ENCODE measurements at regions not wholly inside any gene's neighbourhood (a gene's known extent, or its start where the extent isn't known, plus 50 kb on each side); places are given as distances from the start of the nearest gene placed in this dataset.

GRCh38 chr12:24297516-24297915 is 348.0 kb upstream of the SOX5 start:
- Histone ChIP-seq H2AFZ (no peak overlapping the region), H3K4me1 (no peaks in the 10 kb centered on the region), H3K9me3 (ENCODE audit: control insufficient read depth, low read length) (no peaks in the 10 kb centered on the region), H3K4me2 (ENCODE audit: low read length) (no peak overlapping the region), H3K27ac (no peak overlapping the region), H3K79me2 (no peaks in the 10 kb centered on the region), H3K4me3 (ENCODE audit: low read depth, low read length) (no peak overlapping the region), H3K9ac (no peak overlapping the region), H3K36me3 (ENCODE audit: control insufficient read depth, insufficient read depth, low read length) (no peaks in the 10 kb centered on the region), H3K27me3 (ENCODE audit: control insufficient read depth, insufficient read depth, low read length) (no peaks in the 10 kb centered on the region)
- no peak for TF ChIP-seq CTCF (IDR thresholded peaks at IDR 0.05)

- Histone ChIP-seq H3K36me3 (ENCODE audit: control insufficient read depth, insufficient read depth, low read length) (no peaks in the 10 kb centered on the region), H2AFZ (no peak overlapping the region), H3K27me3 (ENCODE audit: control insufficient read depth, insufficient read depth, low read length) (no peaks in the 10 kb centered on the region), H3K27ac (no peak overlapping the region), H3K4me3 (ENCODE audit: low read depth, low read length) (no peak overlapping the region), H3K4me2 (ENCODE audit: low read length) (no peak overlapping the region), H3K9me3 (ENCODE audit: control insufficient read depth, low read length) (no peaks in the 10 kb centered on the region), H3K9ac (no peak overlapping the region), H3K4me1 (no peaks in the 10 kb centered on the region), H3K79me2 (no peaks in the 10 kb centered on the region)
- no peak for TF ChIP-seq CTCF (IDR thresholded peaks at IDR 0.05)
These were observed 344.1 kb upstream of the SOX5 start for GRCh38 chr12:24293549-24293948.

- Histone ChIP-seq H3K4me3 (ENCODE audit: low read depth, low read length) (no peak overlapping the region), H3K36me3 (ENCODE audit: control insufficient read depth, insufficient read depth, low read length) (no peaks in the 10 kb centered on the region), H3K9me3 (ENCODE audit: control insufficient read depth, low read length) (no peaks in the 10 kb centered on the region), H3K27me3 (ENCODE audit: control insufficient read depth, insufficient read depth, low read length) (no peaks in the 10 kb centered on the region), H3K4me2 (ENCODE audit: low read length) (no peak overlapping the region), H3K27ac (no peak overlapping the region), H2AFZ (no peak overlapping the region), H3K79me2 (no peaks in the 10 kb centered on the region), H3K9ac (no peak overlapping the region), H3K4me1 (no peaks in the 10 kb centered on the region)
- no peak for TF ChIP-seq CTCF (IDR thresholded peaks at IDR 0.05)
These were observed 338.5 kb upstream of the SOX5 start for GRCh38 chr12:24287963-24288362.

GRCh38 chr12:24285448-24285847 is 336.0 kb upstream of the SOX5 start:
- H3K4me2 ChIP-seq (ENCODE audit: low read length), result no peak overlapping the region
- H3K4me3 ChIP-seq (ENCODE audit: low read depth, low read length), result no peak overlapping the region
- H3K9ac ChIP-seq, result no peak overlapping the region
- no peaks in the 10 kb centered on the region for H3K9me3 ChIP-seq (ENCODE audit: control insufficient read depth, low read length)
- TF ChIP-seq CTCF (IDR thresholded peaks at IDR 0.05), result no peak
- no peaks in the 10 kb centered on the region for H3K79me2 ChIP-seq
- no peaks in the 10 kb centered on the region for H3K27me3 ChIP-seq (ENCODE audit: control insufficient read depth, insufficient read depth, low read length)
- H3K4me1 ChIP-seq, result no peaks in the 10 kb centered on the region
- no peaks in the 10 kb centered on the region for H3K36me3 ChIP-seq (ENCODE audit: control insufficient read depth, insufficient read depth, low read length)
- H2AFZ ChIP-seq, result no peak overlapping the region
- no peak overlapping the region for H3K27ac ChIP-seq

- Histone ChIP-seq H3K4me3 (ENCODE audit: low read depth, low read length) (no peak overlapping the region), H3K27ac (no peak overlapping the region), H3K27me3 (ENCODE audit: control insufficient read depth, insufficient read depth, low read length) (no peaks in the 10 kb centered on the region), H3K4me2 (ENCODE audit: low read length) (no peak overlapping the region), H3K79me2 (no peaks in the 10 kb centered on the region), H3K4me1 (no peaks in the 10 kb centered on the region), H3K9me3 (ENCODE audit: control insufficient read depth, low read length) (no peaks in the 10 kb centered on the region), H2AFZ (no peak overlapping the region), H3K36me3 (ENCODE audit: control insufficient read depth, insufficient read depth, low read length) (no peaks in the 10 kb centered on the region), H3K9ac (no peak overlapping the region)
- no peak for TF ChIP-seq CTCF (IDR thresholded peaks at IDR 0.05)
These were observed 331.9 kb upstream of the SOX5 start for GRCh38 chr12:24281341-24281740.
